ENCODE measurements at regions not wholly inside any gene's neighbourhood (a gene's known extent, or its start where the extent isn't known, plus 50 kb on each side); places are given as distances from the start of the nearest gene placed in this dataset.

DNA sequence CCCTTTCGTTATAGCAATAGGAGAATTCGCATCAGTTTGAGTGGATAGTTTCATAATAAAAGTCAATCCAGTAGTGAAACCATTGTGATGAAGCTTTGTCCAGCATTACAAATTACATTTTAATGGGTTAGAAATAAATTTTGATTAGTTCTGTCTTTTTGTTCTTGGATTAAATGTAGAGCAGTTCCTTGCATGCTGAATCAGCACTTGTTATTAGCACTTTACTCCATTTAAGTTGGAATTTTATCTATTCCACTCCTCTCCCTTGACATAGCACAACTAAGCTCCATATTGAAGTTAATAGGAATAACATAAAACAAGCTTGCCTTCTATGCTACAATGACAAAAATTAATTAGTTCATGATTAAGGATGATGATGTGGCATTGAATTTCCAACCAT lies 624.1 kb downstream of the CCDC85A start:
- 30 to 45% methylated on average over 2 of the region's 2 CpGs for WGBS, 2 experiments (ENCODE audit: low coverage in 1 of 2, low lambda C conversion rate in 2 of 2, missing lambda C conversion rate in 2 of 2)
- H3K4me2 ChIP-seq (ENCODE audit: unreplicated experiment) = no peak overlapping the region
- no peak for DNase-seq
- H3K4me1 ChIP-seq (ENCODE audit: insufficient read depth) = 0 out of 2 replicates have a peak, but pooled peaks cover 4% of the 10 kb centered on the region
- no peak overlapping the region for H2AFZ ChIP-seq
- TF ChIP-seq EZH2phosphoT487 (IDR thresholded peaks at IDR 0.05; ENCODE audit: insufficient read depth, low read depth) = no peak
- no peak for TF ChIP-seq EZH2 (IDR thresholded peaks at IDR 0.05; ENCODE audit: insufficient read depth, poor library complexity, severe bottlenecking)
- no peak overlapping the region for H3K9ac ChIP-seq
- in situ Hi-C loops (cut with MboI) = no loop called here
- H3F3A ChIP-seq (ENCODE audit: insufficient read depth) = no peaks in the 10 kb centered on the region; the same call in 1 of the 2 replicates
- no peak overlapping the region for H3K27ac ChIP-seq
- no peaks in the 10 kb centered on the region for H4K20me1 ChIP-seq (ENCODE audit: insufficient read depth)
- H3K4me3 ChIP-seq = no peak overlapping the region
- no peaks in the 10 kb centered on the region for H3K36me3 ChIP-seq (ENCODE audit: low read depth)
- no peaks in the 10 kb centered on the region for H3K79me2 ChIP-seq (ENCODE audit: insufficient read depth)
- no peaks in the 10 kb centered on the region for H3K27me3 ChIP-seq (replicated peaks; ENCODE audit: insufficient read depth)
- H3K9me3 ChIP-seq (ENCODE audit: low read depth) = no peaks in the 10 kb centered on the region
- H3K9me2 ChIP-seq (ENCODE audit: insufficient read depth) = no peaks in the 10 kb centered on the region

DNA sequence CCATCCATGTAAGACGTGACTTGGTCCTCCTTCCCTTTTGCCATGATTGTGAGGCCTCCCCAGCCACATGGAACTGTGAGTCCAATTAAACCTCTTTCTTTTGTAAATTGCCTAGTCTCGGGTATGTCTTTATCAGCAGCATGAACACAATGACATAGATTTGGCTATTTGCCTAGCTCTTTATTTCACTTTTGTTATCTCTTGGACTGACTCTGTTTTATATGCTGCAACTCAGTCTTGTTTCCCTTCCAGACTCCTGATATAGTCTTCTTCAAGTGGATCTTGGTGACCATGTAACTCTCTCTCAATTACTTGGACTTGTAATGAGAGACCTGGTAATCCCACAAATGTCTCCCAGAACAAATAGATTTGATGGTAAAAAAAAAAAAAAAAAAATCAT lies 627.6 kb downstream of the CCDC85A start:
- Histone ChIP-seq H3K27ac (no peak overlapping the region), H3K9me3 (ENCODE audit: low read depth) (no peaks in the 10 kb centered on the region), H3K4me1 (ENCODE audit: insufficient read depth) (0 out of 2 replicates have a peak, but pooled peaks cover 6% of the 10 kb centered on the region), H3K9me2 (ENCODE audit: insufficient read depth) (no peaks in the 10 kb centered on the region), H3F3A (ENCODE audit: insufficient read depth) (no peaks in the 10 kb centered on the region; the same call in 1 of the 2 replicates), H3K27me3 (replicated peaks; ENCODE audit: insufficient read depth) (no peaks in the 10 kb centered on the region), H3K9ac (no peak overlapping the region), H3K4me3 (no peak overlapping the region), H4K20me1 (ENCODE audit: insufficient read depth) (no peaks in the 10 kb centered on the region), H3K79me2 (ENCODE audit: insufficient read depth) (no peaks in the 10 kb centered on the region), H2AFZ (no peak overlapping the region), H3K4me2 (ENCODE audit: unreplicated experiment) (no peak overlapping the region), H3K36me3 (ENCODE audit: low read depth) (no peaks in the 10 kb centered on the region)
- in situ Hi-C loops (cut with MboI) = no loop called here
- TF ChIP-seq EZH2 (IDR thresholded peaks at IDR 0.05; ENCODE audit: insufficient read depth, poor library complexity, severe bottlenecking) (no peak), EZH2phosphoT487 (IDR thresholded peaks at IDR 0.05; ENCODE audit: insufficient read depth, low read depth) (no peak)
- WGBS, 2 experiments (ENCODE audit: low coverage in 1 of 2, low lambda C conversion rate in 2 of 2, missing lambda C conversion rate in 2 of 2) = 37 to 45% methylated on average over 2 of the region's 2 CpGs
- DNase-seq = no peak

DNA sequence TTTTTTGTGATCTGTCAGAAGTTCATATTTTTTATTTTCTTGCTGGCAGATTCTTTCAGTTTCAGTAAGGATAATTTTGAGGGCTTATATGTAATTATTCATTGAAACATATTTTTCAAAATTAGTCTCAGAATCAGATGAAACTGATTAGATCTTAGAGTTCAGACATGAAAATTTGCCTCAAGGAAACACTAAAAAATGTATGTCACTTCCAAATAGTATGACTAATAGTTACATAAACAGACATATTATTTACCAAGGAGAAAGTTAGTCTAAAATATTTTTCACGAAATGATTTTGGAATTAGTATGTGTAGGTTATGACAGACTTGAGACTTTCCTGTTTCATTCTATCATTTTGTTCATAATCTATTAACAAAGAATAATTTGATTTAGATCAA lies 628.6 kb downstream of the CCDC85A start:
- TF ChIP-seq EZH2 (IDR thresholded peaks at IDR 0.05; ENCODE audit: insufficient read depth, poor library complexity, severe bottlenecking) (no peak), EZH2phosphoT487 (IDR thresholded peaks at IDR 0.05; ENCODE audit: insufficient read depth, low read depth) (no peak)
- Histone ChIP-seq H3K4me1 (ENCODE audit: insufficient read depth) (0 out of 2 replicates have a peak, but pooled peaks cover 6% of the 10 kb centered on the region), H2AFZ (no peak overlapping the region), H3K9ac (no peak overlapping the region), H3K27me3 (replicated peaks; ENCODE audit: insufficient read depth) (no peaks in the 10 kb centered on the region), H3K9me3 (ENCODE audit: low read depth) (no peaks in the 10 kb centered on the region), H3K36me3 (ENCODE audit: low read depth) (no peaks in the 10 kb centered on the region), H3K9me2 (ENCODE audit: insufficient read depth) (no peaks in the 10 kb centered on the region), H3K27ac (no peak overlapping the region; the same call in 1 of the 2 replicates), H3K4me2 (ENCODE audit: unreplicated experiment) (peak overlapping the region; percentile 2), H3K4me3 (peak overlapping the region; percentile 11; the same call in 1 of the 2 replicates), H3F3A (ENCODE audit: insufficient read depth) (no peaks in the 10 kb centered on the region; the same call in 1 of the 2 replicates), H3K79me2 (ENCODE audit: insufficient read depth) (no peaks in the 10 kb centered on the region), H4K20me1 (ENCODE audit: insufficient read depth) (no peaks in the 10 kb centered on the region)
- peak; percentile 8 for DNase-seq
- in situ Hi-C loops (cut with MboI) = no loop called here
- WGBS, 2 experiments (ENCODE audit: low coverage in 1 of 2, low lambda C conversion rate in 2 of 2, missing lambda C conversion rate in 2 of 2) = 17 to 26% methylated on average over 1 of the region's 1 CpG

DNA sequence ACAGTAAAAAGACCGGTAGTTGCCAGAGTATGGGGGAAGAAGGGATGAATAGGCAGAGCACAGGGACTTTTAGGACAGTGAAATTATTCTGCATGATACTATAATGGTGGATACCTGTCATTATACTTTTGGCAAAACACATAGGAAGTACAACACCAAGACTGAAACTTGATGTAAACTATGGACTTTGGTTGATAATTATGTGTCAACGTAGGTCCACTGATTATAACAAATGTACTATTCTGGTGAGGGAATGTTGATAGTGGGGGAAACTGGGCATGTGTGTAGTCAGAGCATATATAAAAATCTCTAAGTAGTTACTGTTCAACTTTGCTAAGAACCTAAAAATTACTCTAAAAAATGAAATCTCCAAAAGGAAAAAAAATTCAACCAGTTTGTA lies 629.7 kb downstream of the CCDC85A start:
- H3K27ac ChIP-seq = no peak overlapping the region
- TF ChIP-seq EZH2phosphoT487 (IDR thresholded peaks at IDR 0.05; ENCODE audit: insufficient read depth, low read depth) (no peak), EZH2 (IDR thresholded peaks at IDR 0.05; ENCODE audit: insufficient read depth, poor library complexity, severe bottlenecking) (no peak)
- 6 to 12% methylated on average over 2 of the region's 2 CpGs for WGBS, 2 experiments (ENCODE audit: low coverage in 1 of 2, low lambda C conversion rate in 2 of 2, missing lambda C conversion rate in 2 of 2)
- no peaks in the 10 kb centered on the region for H3K36me3 ChIP-seq (ENCODE audit: low read depth)
- 0 out of 2 replicates have a peak, but pooled peaks cover 6% of the 10 kb centered on the region for H3K4me1 ChIP-seq (ENCODE audit: insufficient read depth)
- no peak overlapping the region for H2AFZ ChIP-seq
- H3K27me3 ChIP-seq (replicated peaks; ENCODE audit: insufficient read depth) = no peaks in the 10 kb centered on the region
- no peaks in the 10 kb centered on the region for H3K9me2 ChIP-seq (ENCODE audit: insufficient read depth)
- no peaks in the 10 kb centered on the region for H3K79me2 ChIP-seq (ENCODE audit: insufficient read depth)
- no peak overlapping the region for H3K4me3 ChIP-seq
- no peaks in the 10 kb centered on the region for H4K20me1 ChIP-seq (ENCODE audit: insufficient read depth)
- no peak for DNase-seq
- in situ Hi-C loops (cut with MboI) = no loop called here
- no peak overlapping the region for H3K4me2 ChIP-seq (ENCODE audit: unreplicated experiment)
- no peaks in the 10 kb centered on the region for H3K9me3 ChIP-seq (ENCODE audit: low read depth)
- no peak overlapping the region for H3K9ac ChIP-seq
- no peaks in the 10 kb centered on the region; the same call in 1 of the 2 replicates for H3F3A ChIP-seq (ENCODE audit: insufficient read depth)

Data from GM23248 (cell line).